Keratinocyte (primary cell): ENCODE measurements at regions not wholly inside any gene's neighbourhood (a gene's known extent, or its start where the extent isn't known, plus 50 kb on each side); places are given as distances from the start of the nearest gene placed in this dataset.

Experiments used
- DNase-seq: peaks from one replicate; pipeline ENCODE4 v3.0.0-alpha.2; 2011; ENCODE audit warnings: low read depth, missing footprints, low spot score
- FAIRE-seq: peaks from 2 replicates; lab custom pipeline; 2011; peaks lifted over from hg19 to GRCh38; lab: Jason Lieb, UNC
- H2AFZ ChIP-seq: 2 replicates; pipeline ENCODE4 v1.6.0; 2012; ENCODE audit warnings: low read length, control low read depth, inconsistent platforms; ENCODE audit not compliant: control insufficient read depth
- H3K27ac ChIP-seq: 2 replicates; pipeline ENCODE4 v1.5.1; 2011; ENCODE audit warnings: low read length; ENCODE audit not compliant: control insufficient read depth, insufficient read depth
- H3K27me3 ChIP-seq: 3 replicates; pipeline ENCODE4 v1.6.0; 2011; ENCODE audit warnings: low read length; ENCODE audit not compliant: control insufficient read depth, insufficient read depth; ENCODE audit errors: extremely low read depth
- H3K36me3 ChIP-seq, 2 experiments: 2 replicates in 1 of 2; 3 replicates in 1 of 2; pipeline ENCODE4 v1.5.1; 2011; ENCODE audit warnings: low read length in 2 of 2, mild to moderate bottlenecking in 1 of 2; ENCODE audit not compliant: control insufficient read depth in 2 of 2, insufficient read depth in 2 of 2; ENCODE audit errors: extremely low read depth in 1 of 2
- H3K4me1 ChIP-seq: 3 replicates; pipeline ENCODE4 v1.5.1; 2011; ENCODE audit warnings: low read length; ENCODE audit not compliant: control insufficient read depth, insufficient read depth; ENCODE audit errors: extremely low read depth
- H3K4me2 ChIP-seq: 3 replicates; pipeline ENCODE4 v1.6.0; 2011; ENCODE audit warnings: low read depth, low read length; ENCODE audit not compliant: control insufficient read depth, insufficient read depth; ENCODE audit errors: extremely low read depth
- H3K4me3 ChIP-seq, 3 experiments: fragments of 200-600 bp in 1 of 3; sonication (generic) in 1 of 3; 2 replicates in 2 of 3; 3 replicates in 1 of 3; pipeline ENCODE4 v1.5.1; 2011 to 2016; ENCODE audit warnings: low read length in 3 of 3, mild to moderate bottlenecking in 3 of 3, control low read depth in 2 of 3, inconsistent platforms in 1 of 3, low read depth in 1 of 3, mixed read lengths in 1 of 3, mixed run types in 1 of 3, moderate library complexity in 1 of 3; ENCODE audit not compliant: control insufficient read depth in 2 of 3, insufficient read depth in 2 of 3; ENCODE audit errors: extremely low read depth in 1 of 3
- H3K79me2 ChIP-seq: 2 replicates; pipeline ENCODE4 v1.6.0; 2012; ENCODE audit warnings: low read length; ENCODE audit not compliant: control insufficient read depth, insufficient read depth
- H3K9ac ChIP-seq: 3 replicates; pipeline ENCODE4 v1.6.0; 2011; ENCODE audit warnings: low read length; ENCODE audit not compliant: control insufficient read depth, insufficient read depth; ENCODE audit errors: extremely low read depth
- H3K9me1 ChIP-seq: 3 replicates; pipeline ENCODE4 v1.6.0; 2011; ENCODE audit warnings: low read length; ENCODE audit not compliant: control insufficient read depth, insufficient read depth; ENCODE audit errors: extremely low read depth
- H3K9me3 ChIP-seq: 2 replicates; pipeline ENCODE4 v1.5.1; 2012; ENCODE audit warnings: low read depth, low read length; ENCODE audit not compliant: control insufficient read depth
- H4K20me1 ChIP-seq: 3 replicates; pipeline ENCODE4 v1.6.0; 2011; ENCODE audit warnings: low read length; ENCODE audit not compliant: control insufficient read depth, insufficient read depth; ENCODE audit errors: extremely low read depth
- CTCF ChIP-seq, 3 experiments: IDR thresholded peaks in 1 of 3; conservative IDR thresholded peaks in 1 of 3; optimal IDR thresholded peaks in 1 of 3; 2 replicates in 2 of 3; 3 replicates in 1 of 3; pipeline versions ENCODE3 to v1.5.1; 2011; ENCODE audit warnings: low read length in 3 of 3, mild to moderate bottlenecking in 3 of 3, moderate library complexity in 2 of 3, control low read depth in 1 of 3, inconsistent platforms in 1 of 3; ENCODE audit not compliant: insufficient read depth in 2 of 3; ENCODE audit errors: extremely low read depth in 1 of 3
- EZH2 ChIP-seq: IDR thresholded peaks from one replicate; pipeline ENCODE4 v1.6.1; 2012; ENCODE audit warnings: inconsistent platforms, mild to moderate bottlenecking, low read length, moderate library complexity
- dilution Hi-C: fragments of 300-500 bp; cut with MboI; formaldehyde crosslinking; loops from one replicate; pipeline ENCODE4 v1.7.0; 2020; ENCODE audit warnings: low sequenced_read_pairs; ENCODE audit not compliant: extremely low pct_ligation_motif_present

GRCh38 chr4:164446516-164446915, 307.4 kb upstream of the SMIM31 start:
- H3K27me3 ChIP-seq, result no peaks in the 10 kb centered on the region
- dilution Hi-C loops, result no loop called here
- H3K36me3 ChIP-seq, result no peaks in the 10 kb centered on the region
- TF ChIP-seq EZH2, result no peak
- no peak for TF ChIP-seq CTCF (optimal IDR thresholded peaks at IDR 0.05 in 1 of 3, IDR thresholded peaks at IDR 0.05 in 1 of 3, conservative IDR thresholded peaks at IDR 0.05 in 1 of 3; ENCODE audit: extremely low read depth in 1 of 3, insufficient read depth in 2 of 3, low read length in 3 of 3)
- FAIRE-seq, result no peak
- no peak overlapping the region for H3K4me2 ChIP-seq
- no peaks in the 10 kb centered on the region for H3K79me2 ChIP-seq
- DNase-seq, result no peak
- H3K9me1 ChIP-seq, result no peaks in the 10 kb centered on the region
- no peak overlapping the region for H3K27ac ChIP-seq
- no peaks in the 10 kb centered on the region for H3K9me3 ChIP-seq
- H3K4me3 ChIP-seq, result no peak overlapping the region
- H4K20me1 ChIP-seq, result no peaks in the 10 kb centered on the region
- peaks cover 8% of the 10 kb centered on the region for H3K4me1 ChIP-seq
- H2AFZ ChIP-seq, result no peak overlapping the region
- H3K9ac ChIP-seq, result no peak overlapping the region

- Histone ChIP-seq H3K27me3 (no peaks in the 10 kb centered on the region), H2AFZ (no peak overlapping the region), H3K4me3 (no peak overlapping the region), H3K27ac (no peak overlapping the region), H3K4me1 (no peaks in the 10 kb centered on the region), H3K9me3 (no peaks in the 10 kb centered on the region), H3K4me2 (no peak overlapping the region), H4K20me1 (no peaks in the 10 kb centered on the region), H3K9ac (no peak overlapping the region), H3K79me2 (no peaks in the 10 kb centered on the region), H3K9me1 (no peaks in the 10 kb centered on the region), H3K36me3 (no peaks in the 10 kb centered on the region)
- dilution Hi-C loops, result no loop called here
- TF ChIP-seq EZH2 (no peak), CTCF (optimal IDR thresholded peaks at IDR 0.05 in 1 of 3, IDR thresholded peaks at IDR 0.05 in 1 of 3, conservative IDR thresholded peaks at IDR 0.05 in 1 of 3; ENCODE audit: extremely low read depth in 1 of 3, insufficient read depth in 2 of 3, low read length in 3 of 3) (no peak)
- FAIRE-seq (no peak), DNase-seq (no peak)
These were observed 292.0 kb upstream of the SMIM31 start for GRCh38 chr4:164461901-164462300.
